ENCODE measurements at regions not wholly inside any gene's neighbourhood (a gene's known extent, or its start where the extent isn't known, plus 50 kb on each side); places are given as distances from the start of the nearest gene placed in this dataset.
"Not testable (repeated sequence)": the region's sequence is repeated elsewhere in the genome, so short reads cannot be mapped to it uniquely, and the experiment has no call there.

- no peak overlapping the region for H3K4me3 Mint-ChIP-seq
- H3K4me1 Mint-ChIP-seq (ENCODE audit: low read depth): no peaks in the 10 kb centered on the region
- Histone ChIP-seq H3K27ac (ENCODE audit: low read depth in 1 of 2, low read length in 2 of 2) (no peak overlapping the region), H3K4me1 (ENCODE audit: insufficient read depth, low read length) (no peaks in the 10 kb centered on the region), H3K9me3 (ENCODE audit: control insufficient read depth in 1 of 2, insufficient read depth in 1 of 2, low read length in 2 of 2) (peaks cover 0 to 3% of the 10 kb centered on the region in 2 experiments), H3K36me3 (ENCODE audit: insufficient read depth, low read length) (no peaks in the 10 kb centered on the region), H3K27me3 (ENCODE audit: control insufficient read depth in 1 of 2, insufficient read depth in 2 of 2, low read length in 2 of 2) (no peaks in the 10 kb centered on the region), H3K4me3 (ENCODE audit: low read length) (no peak overlapping the region)
- DNase-seq (no peak), ATAC-seq (ENCODE audit: poor library complexity) (no peak)
- no peak overlapping the region for H3K27ac Mint-ChIP-seq
- intact Hi-C loops (cut with DNase I, micrococcal nuclease): no loop called here
- POLR2A ChIA-PET: no interaction called here
- H3K9me3 Mint-ChIP-seq: no peaks in the 10 kb centered on the region
- H3K27me3 Mint-ChIP-seq: no peaks in the 10 kb centered on the region
- CTCF ChIA-PET: no interaction called here
- TF ChIP-seq CTCF (IDR thresholded peaks at IDR 0.05): no peak
- H3K36me3 Mint-ChIP-seq (ENCODE audit: low read depth): no peaks in the 10 kb centered on the region
Observed at GRCh38 chr5:109546461-109546860, 136.7 kb upstream of the PJA2 start.

DNA sequence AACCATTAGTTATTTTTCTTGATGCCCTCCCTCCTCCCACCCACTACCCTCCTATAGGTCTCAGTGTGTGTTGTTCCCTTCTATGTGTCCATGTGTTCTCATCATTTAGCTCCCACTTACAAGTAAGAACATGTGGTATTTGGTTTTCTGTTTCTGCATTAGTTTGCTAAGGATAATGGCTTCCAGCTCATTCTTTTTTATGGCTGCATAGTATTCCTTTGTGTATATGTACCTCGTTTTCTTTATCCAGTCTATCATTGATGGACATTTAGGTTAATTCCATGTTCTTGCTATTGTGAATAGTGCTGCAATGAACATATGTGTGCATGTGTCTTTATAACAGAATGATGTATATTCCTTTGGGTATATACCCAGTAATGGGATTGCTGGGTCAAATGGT lies 135.1 kb upstream of the PJA2 start:
- H3K27ac ChIP-seq (ENCODE audit: low read depth in 1 of 2, low read length in 2 of 2); H3K27me3 Mint-ChIP-seq; ATAC-seq (ENCODE audit: poor library complexity); H3K9me3 ChIP-seq (ENCODE audit: control insufficient read depth in 1 of 2, insufficient read depth in 1 of 2, low read length in 2 of 2); H3K4me1 Mint-ChIP-seq (ENCODE audit: low read depth); H3K36me3 Mint-ChIP-seq (ENCODE audit: low read depth); CTCF ChIA-PET; H3K36me3 ChIP-seq (ENCODE audit: insufficient read depth, low read length); POLR2A ChIA-PET; H3K4me3 ChIP-seq (ENCODE audit: low read length); intact Hi-C loops (cut with DNase I, micrococcal nuclease); H3K4me1 ChIP-seq (ENCODE audit: insufficient read depth, low read length); H3K27me3 ChIP-seq (ENCODE audit: control insufficient read depth in 1 of 2, insufficient read depth in 2 of 2, low read length in 2 of 2); H3K27ac Mint-ChIP-seq; DNase-seq; H3K4me3 Mint-ChIP-seq: not testable (repeated sequence)
- peaks cover 12% of the 10 kb centered on the region for H3K9me3 Mint-ChIP-seq

GRCh38 chr5:109538692-109539091 lies 128.9 kb upstream of the PJA2 start:
- CTCF ChIA-PET; intact Hi-C loops (cut with DNase I, micrococcal nuclease); H3K9me3 ChIP-seq (ENCODE audit: control insufficient read depth in 1 of 2, insufficient read depth in 1 of 2, low read length in 2 of 2); H3K27ac ChIP-seq (ENCODE audit: low read depth in 1 of 2, low read length in 2 of 2); H3K36me3 Mint-ChIP-seq (ENCODE audit: low read depth); H3K4me1 ChIP-seq (ENCODE audit: insufficient read depth, low read length); DNase-seq; H3K4me3 ChIP-seq (ENCODE audit: low read length); H3K36me3 ChIP-seq (ENCODE audit: insufficient read depth, low read length); POLR2A ChIA-PET; ATAC-seq (ENCODE audit: poor library complexity); H3K4me1 Mint-ChIP-seq (ENCODE audit: low read depth); H3K27ac Mint-ChIP-seq; H3K4me3 Mint-ChIP-seq; H3K27me3 ChIP-seq (ENCODE audit: control insufficient read depth in 1 of 2, insufficient read depth in 2 of 2, low read length in 2 of 2): not testable (repeated sequence)
- Mint-ChIP-seq H3K27me3 (peaks cover 24% of the 10 kb centered on the region), H3K9me3 (peaks cover 15% of the 10 kb centered on the region)

- H3K27ac Mint-ChIP-seq; CTCF ChIA-PET; H3K9me3 Mint-ChIP-seq; ATAC-seq (ENCODE audit: poor library complexity); H3K4me3 Mint-ChIP-seq; H3K4me1 ChIP-seq (ENCODE audit: insufficient read depth, low read length); DNase-seq; H3K4me3 ChIP-seq (ENCODE audit: low read length); H3K4me1 Mint-ChIP-seq (ENCODE audit: low read depth); H3K9me3 ChIP-seq (ENCODE audit: control insufficient read depth in 1 of 2, insufficient read depth in 1 of 2, low read length in 2 of 2); POLR2A ChIA-PET; H3K27ac ChIP-seq (ENCODE audit: low read depth in 1 of 2, low read length in 2 of 2); H3K36me3 ChIP-seq (ENCODE audit: insufficient read depth, low read length); H3K36me3 Mint-ChIP-seq (ENCODE audit: low read depth); H3K27me3 ChIP-seq (ENCODE audit: control insufficient read depth in 1 of 2, insufficient read depth in 2 of 2, low read length in 2 of 2); intact Hi-C loops (cut with DNase I, micrococcal nuclease): not testable (repeated sequence)
- H3K27me3 Mint-ChIP-seq: peaks cover 17% of the 10 kb centered on the region
Observed at GRCh38 chr5:109535090-109535489, 125.3 kb upstream of the PJA2 start.
